ENCODE measurements at regions not wholly inside any gene's neighbourhood (a gene's known extent, or its start where the extent isn't known, plus 50 kb on each side); places are given as distances from the start of the nearest gene placed in this dataset.
A peak's percentile ranks its signal among the peaks of the same experiment; 100 is the strongest.

DNA sequence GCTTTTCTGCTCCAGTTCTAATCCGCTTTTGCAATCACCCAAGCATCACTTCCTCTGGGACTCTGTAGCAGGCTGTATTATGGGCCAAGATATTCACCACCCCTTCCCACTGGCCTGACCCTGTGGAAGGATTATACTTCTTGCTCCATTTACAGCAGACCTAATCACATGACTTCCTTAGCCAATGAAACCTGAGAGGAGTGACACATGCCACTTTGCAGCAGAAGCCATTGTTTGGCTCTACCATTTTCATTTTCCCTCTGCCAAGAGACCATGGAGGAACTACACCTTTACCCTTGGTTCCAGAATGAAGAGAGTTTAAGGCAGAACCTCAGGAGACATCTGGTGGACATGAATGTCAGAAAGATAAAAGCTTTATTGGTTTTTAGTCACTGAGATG lies 134.9 kb upstream of the HSD17B12 start:
- H3K27me3 Mint-ChIP-seq, result peaks cover 28 to 57% of the 10 kb centered on the region in 2 donors
- WGBS (ENCODE audit: insufficient coverage), result 100% methylated on average over 1 of the region's 1 CpG
- Histone ChIP-seq H3K9me3 (no peaks in the 10 kb centered on the region), H3K36me3 (ENCODE audit: control insufficient read depth in 2 of 2, extremely low read depth in 1 of 2, insufficient read depth in 1 of 2, low read length in 1 of 2) (no peaks in the 10 kb centered on the region), H3K27ac (ENCODE audit: low read length) (no peak overlapping the region), H3K27me3 (replicated peaks in 1 of 2; ENCODE audit: control insufficient read depth in 2 of 2, extremely low read depth in 1 of 2, insufficient read depth in 2 of 2, low read length in 1 of 2) (peaks cover 0 to 31% of the 10 kb centered on the region in 2 experiments), H3K4me1 (ENCODE audit: control insufficient read depth in 1 of 2, extremely low read depth in 1 of 2, insufficient read depth in 2 of 2, low read length in 2 of 2) (peaks cover 0 to 3% of the 10 kb centered on the region in 2 experiments), H3K4me3 (ENCODE audit: control insufficient read depth in 1 of 2, extremely low read depth in 1 of 2, low read length in 1 of 2) (no peak overlapping the region)
- ATAC-seq (replicated peaks in 1 of 4), result no peak
- ChIA-PET CTCF (no interaction called here), POLR2A (no interaction called here)
- H3K27ac Mint-ChIP-seq, result no peak overlapping the region
- H3K4me1 Mint-ChIP-seq, result peaks cover 0 to 5% (median 2%) of the 10 kb centered on the region in 3 donors
- H3K36me3 Mint-ChIP-seq, result no peaks in the 10 kb centered on the region
- no peaks in the 10 kb centered on the region for H3K9me3 Mint-ChIP-seq
- no peak overlapping the region for H3K4me3 Mint-ChIP-seq
- no peak for DNase-seq

GRCh38 chr11:43546561-43547429 lies 133.7 kb upstream of the HSD17B12 start:
- no peak overlapping the region for H3K27ac Mint-ChIP-seq
- DNase-seq, result no peak
- peaks cover 36 to 63% of the 10 kb centered on the region in 2 donors for H3K27me3 Mint-ChIP-seq
- Histone ChIP-seq H3K27ac (ENCODE audit: low read length) (no peak overlapping the region), H3K4me3 (ENCODE audit: control insufficient read depth in 1 of 2, extremely low read depth in 1 of 2, low read length in 1 of 2) (no peak overlapping the region), H3K27me3 (replicated peaks in 1 of 2; ENCODE audit: control insufficient read depth in 2 of 2, extremely low read depth in 1 of 2, insufficient read depth in 2 of 2, low read length in 1 of 2) (peaks cover 0 to 27% of the 10 kb centered on the region in 2 experiments), H3K36me3 (ENCODE audit: control insufficient read depth in 2 of 2, extremely low read depth in 1 of 2, insufficient read depth in 1 of 2, low read length in 1 of 2) (no peaks in the 10 kb centered on the region), H3K9me3 (no peaks in the 10 kb centered on the region), H3K4me1 (ENCODE audit: control insufficient read depth in 1 of 2, extremely low read depth in 1 of 2, insufficient read depth in 2 of 2, low read length in 2 of 2) (peaks cover 0 to 3% of the 10 kb centered on the region in 2 experiments)
- H3K36me3 Mint-ChIP-seq, result no peaks in the 10 kb centered on the region
- no peaks in the 10 kb centered on the region for H3K9me3 Mint-ChIP-seq
- peak overlapping the region in 1 of 3 donors; percentile 39 for H3K4me3 Mint-ChIP-seq
- no peak for ATAC-seq (replicated peaks in 1 of 4)
- POLR2A ChIA-PET, result no interaction called here
- CTCF ChIA-PET, result no interaction called here
- H3K4me1 Mint-ChIP-seq, result peaks cover 0 to 5% (median 2%) of the 10 kb centered on the region in 3 donors
- WGBS (ENCODE audit: insufficient coverage), result 45% methylated on average over 18 of the region's 27 CpGs

- DNase-seq, result no peak
- H3K4me3 Mint-ChIP-seq, result peak overlapping the region in 1 of 3 donors; percentile 39
- CTCF ChIA-PET, result no interaction called here
- 10% methylated on average over 15 of the region's 33 CpGs for WGBS (ENCODE audit: insufficient coverage)
- Histone ChIP-seq H3K27me3 (replicated peaks in 1 of 2; ENCODE audit: control insufficient read depth in 2 of 2, extremely low read depth in 1 of 2, insufficient read depth in 2 of 2, low read length in 1 of 2) (peaks cover 0 to 29% of the 10 kb centered on the region in 2 experiments), H3K4me3 (ENCODE audit: control insufficient read depth in 1 of 2, extremely low read depth in 1 of 2, low read length in 1 of 2) (no peak overlapping the region), H3K4me1 (ENCODE audit: control insufficient read depth in 1 of 2, extremely low read depth in 1 of 2, insufficient read depth in 2 of 2, low read length in 2 of 2) (peaks cover 0 to 3% of the 10 kb centered on the region in 2 experiments), H3K36me3 (ENCODE audit: control insufficient read depth in 2 of 2, extremely low read depth in 1 of 2, insufficient read depth in 1 of 2, low read length in 1 of 2) (no peaks in the 10 kb centered on the region), H3K9me3 (no peaks in the 10 kb centered on the region), H3K27ac (ENCODE audit: low read length) (no peak overlapping the region)
- H3K4me1 Mint-ChIP-seq, result peaks cover 0 to 5% (median 2%) of the 10 kb centered on the region in 3 donors
- no peak for ATAC-seq (replicated peaks in 1 of 4)
- H3K9me3 Mint-ChIP-seq, result no peaks in the 10 kb centered on the region
- H3K27me3 Mint-ChIP-seq, result peaks cover 36 to 64% of the 10 kb centered on the region in 2 donors
- POLR2A ChIA-PET, result no interaction called here
- no peak overlapping the region for H3K27ac Mint-ChIP-seq
- no peaks in the 10 kb centered on the region for H3K36me3 Mint-ChIP-seq
Observed at GRCh38 chr11:43547430-43547831, 133.1 kb upstream of the HSD17B12 start.

DNA sequence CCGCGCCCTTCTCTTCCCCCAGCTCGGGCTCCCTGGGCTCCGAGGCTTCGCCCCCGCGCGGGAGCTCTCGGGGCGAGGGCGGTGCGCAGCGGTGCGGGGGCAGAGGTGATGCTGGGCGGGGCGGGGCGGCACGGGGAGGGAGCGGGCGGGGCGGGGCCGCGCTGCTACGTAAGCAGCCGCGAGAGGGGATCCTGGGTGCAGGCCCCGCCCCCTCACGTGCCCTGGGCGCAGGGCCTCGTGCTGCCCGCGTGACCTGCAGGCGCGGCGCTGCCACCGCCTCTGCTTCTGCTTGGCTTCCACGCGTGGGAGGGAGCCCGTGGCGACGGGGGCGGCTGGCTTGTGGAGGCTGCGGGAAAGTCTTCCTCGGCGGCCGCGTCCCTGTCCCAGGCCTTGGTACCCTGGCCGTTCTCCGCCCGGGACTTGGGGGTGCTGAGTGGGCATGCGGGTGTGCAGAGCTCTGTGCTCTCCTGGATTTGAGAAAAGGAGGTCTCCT lies 132.6 kb upstream of the HSD17B12 start:
- 20% methylated on average over 35 of the region's 51 CpGs for WGBS (ENCODE audit: insufficient coverage)
- Histone ChIP-seq H3K27ac (ENCODE audit: low read length) (no peak overlapping the region), H3K9me3 (no peaks in the 10 kb centered on the region), H3K27me3 (replicated peaks in 1 of 2; ENCODE audit: control insufficient read depth in 2 of 2, extremely low read depth in 1 of 2, insufficient read depth in 2 of 2, low read length in 1 of 2) (peaks cover 0 to 31% of the 10 kb centered on the region in 2 experiments), H3K36me3 (ENCODE audit: control insufficient read depth in 2 of 2, extremely low read depth in 1 of 2, insufficient read depth in 1 of 2, low read length in 1 of 2) (no peaks in the 10 kb centered on the region), H3K4me3 (ENCODE audit: control insufficient read depth in 1 of 2, extremely low read depth in 1 of 2, low read length in 1 of 2) (no peak overlapping the region), H3K4me1 (ENCODE audit: control insufficient read depth in 1 of 2, extremely low read depth in 1 of 2, insufficient read depth in 2 of 2, low read length in 2 of 2) (peaks cover 0 to 3% of the 10 kb centered on the region in 2 experiments)
- H3K4me3 Mint-ChIP-seq, result peak overlapping the region in 1 of 3 donors; percentile 18
- ATAC-seq (replicated peaks in 1 of 4) (peak in 1 of 4 experiments; percentile 26), DNase-seq (peak in 2 of 35 experiments; percentile 2 to 6)
- peaks cover 0 to 5% (median 2%) of the 10 kb centered on the region in 3 donors for H3K4me1 Mint-ChIP-seq
- no peaks in the 10 kb centered on the region for H3K36me3 Mint-ChIP-seq
- no peaks in the 10 kb centered on the region for H3K9me3 Mint-ChIP-seq
- peaks cover 33 to 68% of the 10 kb centered on the region in 2 donors for H3K27me3 Mint-ChIP-seq
- no peak overlapping the region for H3K27ac Mint-ChIP-seq
- ChIA-PET CTCF (no interaction called here), POLR2A (no interaction called here)

- peaks cover 0 to 3% of the 10 kb centered on the region in 2 experiments for H3K4me1 ChIP-seq (ENCODE audit: control insufficient read depth in 1 of 2, extremely low read depth in 1 of 2, insufficient read depth in 2 of 2, low read length in 2 of 2)
- WGBS (ENCODE audit: insufficient coverage), result 92% methylated on average over 2 of the region's 4 CpGs
- no peaks in the 10 kb centered on the region for H3K9me3 ChIP-seq
- Mint-ChIP-seq H3K4me1 (peaks cover 0 to 5% (median 2%) of the 10 kb centered on the region in 3 donors), H3K9me3 (no peaks in the 10 kb centered on the region), H3K36me3 (no peaks in the 10 kb centered on the region), H3K4me3 (peak overlapping the region in 1 of 3 donors; percentile 11), H3K27me3 (peaks cover 43 to 75% of the 10 kb centered on the region in 2 donors), H3K27ac (no peak overlapping the region)
- ATAC-seq (replicated peaks in 1 of 4) (no peak), DNase-seq (no peak)
- ChIA-PET CTCF (interaction anchor here in 1 of 2 donors (0.6 kb wide), 1 partner anchor 13 kb away, joined by 3 read pairs; no protein-coding TSS in a partner anchor), POLR2A (no interaction called here)
- H3K27me3 ChIP-seq (replicated peaks in 1 of 2; ENCODE audit: control insufficient read depth in 2 of 2, extremely low read depth in 1 of 2, insufficient read depth in 2 of 2, low read length in 1 of 2), result peaks cover 0 to 41% of the 10 kb centered on the region in 2 experiments
- H3K36me3 ChIP-seq (ENCODE audit: control insufficient read depth in 2 of 2, extremely low read depth in 1 of 2, insufficient read depth in 1 of 2, low read length in 1 of 2), result no peaks in the 10 kb centered on the region
- no peak overlapping the region for H3K4me3 ChIP-seq (ENCODE audit: control insufficient read depth in 1 of 2, extremely low read depth in 1 of 2, low read length in 1 of 2)
- no peak overlapping the region for H3K27ac ChIP-seq (ENCODE audit: low read length)
Observed at GRCh38 chr11:43548916-43549315, 131.6 kb upstream of the HSD17B12 start.

DNA sequence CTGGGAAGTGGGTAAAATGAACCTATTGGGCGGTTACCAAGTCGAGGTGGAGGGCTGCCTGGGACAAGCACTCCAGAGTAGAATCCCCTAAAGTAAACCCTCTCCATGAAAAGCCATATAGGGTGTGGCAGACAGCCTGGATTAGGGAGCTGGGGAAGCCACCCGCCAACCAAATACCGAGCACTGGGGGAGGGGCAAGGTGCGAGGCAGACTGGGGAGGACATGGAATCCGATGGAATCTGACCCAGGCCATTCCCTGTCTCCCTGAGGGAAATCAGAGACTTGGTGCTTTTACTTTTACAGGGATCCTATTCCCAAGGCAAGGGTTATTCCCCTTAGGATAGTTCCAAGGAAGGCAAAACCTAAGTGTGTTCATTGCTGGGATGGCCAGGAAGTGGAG lies 130.9 kb upstream of the HSD17B12 start:
- CTCF ChIA-PET, result no interaction called here
- Histone ChIP-seq H3K36me3 (ENCODE audit: control insufficient read depth in 2 of 2, extremely low read depth in 1 of 2, insufficient read depth in 1 of 2, low read length in 1 of 2) (no peaks in the 10 kb centered on the region), H3K4me1 (ENCODE audit: control insufficient read depth in 1 of 2, extremely low read depth in 1 of 2, insufficient read depth in 2 of 2, low read length in 2 of 2) (peaks cover 0 to 3% of the 10 kb centered on the region in 2 experiments), H3K27me3 (replicated peaks in 1 of 2; ENCODE audit: control insufficient read depth in 2 of 2, extremely low read depth in 1 of 2, insufficient read depth in 2 of 2, low read length in 1 of 2) (peaks cover 0 to 43% of the 10 kb centered on the region in 2 experiments), H3K4me3 (ENCODE audit: control insufficient read depth in 1 of 2, extremely low read depth in 1 of 2, low read length in 1 of 2) (no peak overlapping the region), H3K9me3 (no peaks in the 10 kb centered on the region), H3K27ac (ENCODE audit: low read length) (no peak overlapping the region)
- WGBS (ENCODE audit: insufficient coverage), result 71% methylated on average over 2 of the region's 6 CpGs
- Mint-ChIP-seq H3K27me3 (peaks cover 45 to 82% of the 10 kb centered on the region in 2 donors), H3K9me3 (no peaks in the 10 kb centered on the region), H3K27ac (no peak overlapping the region), H3K36me3 (no peaks in the 10 kb centered on the region), H3K4me1 (peaks cover 0 to 5% (median 2%) of the 10 kb centered on the region in 3 donors), H3K4me3 (no peak overlapping the region)
- POLR2A ChIA-PET, result no interaction called here
- ATAC-seq (replicated peaks in 1 of 4), result no peak
- no peak for DNase-seq

Measured in T-cell (primary cell).